Esophagus muscularis mucosa (tissue), 3 donors: ENCODE measurements at regions not wholly inside any gene's neighbourhood (a gene's known extent, or its start where the extent isn't known, plus 50 kb on each side); places are given as distances from the start of the nearest gene placed in this dataset.

Experiments used
- CTCF ChIP-seq, 3 experiments: fragments of 200-600 bp in 2 of 3; fragments of 450-650 bp in 1 of 3; sonication (generic) in 2 of 3; IDR thresholded peaks; one replicate each; pipeline ENCODE4 v1.5.1; 2017 to 2019; ENCODE audit warnings: antibody characterized with exemption in 3 of 3, mild to moderate bottlenecking in 2 of 3, moderate library complexity in 1 of 3
- EP300 ChIP-seq: sonication (generic); formaldehyde crosslinking; IDR thresholded peaks from one replicate; pipeline ENCODE4 v1.6.1; 2017; ENCODE audit warnings: antibody characterized with exemption

- TF ChIP-seq CTCF (IDR thresholded peaks at IDR 0.05): no peak
- TF ChIP-seq EP300: no peak
These were observed 585.6 kb downstream of the ETNK1 start for GRCh38 chr12:23210573-23210972.
